ENCODE measurements at regions not wholly inside any gene's neighbourhood (a gene's known extent, or its start where the extent isn't known, plus 50 kb on each side); places are given as distances from the start of the nearest gene placed in this dataset.
"Not testable (repeated sequence)": the region's sequence is repeated elsewhere in the genome, so short reads cannot be mapped to it uniquely, and the experiment has no call there.

- ATAC-seq (no peak), DNase-seq (no peak)
These were observed 188.3 kb downstream of the ANKRD30B start for GRCh38 chr18:14936313-14936712.

- ATAC-seq (no peak), DNase-seq (no peak)
These were observed 189.3 kb downstream of the ANKRD30B start for GRCh38 chr18:14937271-14937670.

- DNase-seq, result no peak
- ATAC-seq, result no peak
These were observed 191.2 kb downstream of the ANKRD30B start for GRCh38 chr18:14939141-14939540.

GRCh38 chr18:14940106-14940505 lies 192.1 kb downstream of the ANKRD30B start:
- not testable (repeated sequence) for ATAC-seq, DNase-seq

- DNase-seq (no peak), ATAC-seq (no peak)
These were observed 192.8 kb downstream of the ANKRD30B start for GRCh38 chr18:14940735-14941134.

- DNase-seq (no peak), ATAC-seq (no peak)
These were observed 193.3 kb downstream of the ANKRD30B start for GRCh38 chr18:14941256-14941655.

GRCh38 chr18:14941792-14942191 lies 193.8 kb downstream of the ANKRD30B start:
- no peak for DNase-seq
- ATAC-seq, result no peak

- ATAC-seq (no peak), DNase-seq (no peak)
These were observed 194.3 kb downstream of the ANKRD30B start for GRCh38 chr18:14942275-14942674.

GRCh38 chr18:14943486-14943885 lies 195.5 kb downstream of the ANKRD30B start:
- ATAC-seq, result no peak
- DNase-seq, result no peak

GRCh38 chr18:14943967-14944636 lies 196.1 kb downstream of the ANKRD30B start:
- DNase-seq (no peak), ATAC-seq (no peak)

- ATAC-seq, result no peak
- DNase-seq, result no peak
These were observed 196.9 kb downstream of the ANKRD30B start for GRCh38 chr18:14944838-14945237.

GRCh38 chr18:14945286-14945685 lies 197.3 kb downstream of the ANKRD30B start:
- no peak for DNase-seq
- no peak for ATAC-seq

GRCh38 chr18:14945984-14946383 lies 198.0 kb downstream of the ANKRD30B start:
- ATAC-seq, result no peak
- DNase-seq, result no peak

- ATAC-seq, DNase-seq: not testable (repeated sequence)
These were observed 198.9 kb downstream of the ANKRD30B start for GRCh38 chr18:14946741-14947470.

GRCh38 chr18:14947482-14948162 lies 199.7 kb downstream of the ANKRD30B start:
- no peak for ATAC-seq
- DNase-seq, result no peak

- DNase-seq (no peak), ATAC-seq (no peak)
These were observed 200.2 kb downstream of the ANKRD30B start for GRCh38 chr18:14948163-14948540.

GRCh38 chr18:14949800-14950664 lies 202.1 kb downstream of the ANKRD30B start:
- DNase-seq (no peak), ATAC-seq (no peak)

GRCh38 chr18:14952444-14953077 lies 204.6 kb downstream of the ANKRD30B start:
- not testable (repeated sequence) for DNase-seq, ATAC-seq

GRCh38 chr18:14958701-14959100 lies 210.7 kb downstream of the ANKRD30B start:
- ATAC-seq, result no peak
- DNase-seq, result no peak

- no peak for ATAC-seq
These were observed 211.6 kb downstream of the ANKRD30B start for GRCh38 chr18:14959550-14959949.

GRCh38 chr18:14961991-14962390 lies 214.0 kb downstream of the ANKRD30B start:
- DNase-seq (no peak), ATAC-seq (no peak)

More at GRCh38 chr18:14959550-14959949, 211.6 kb downstream of the ANKRD30B start:
- DNase-seq, result no peak

GRCh38 chr18:14962626-14963025 lies 214.7 kb downstream of the ANKRD30B start:
- ATAC-seq, result no peak
- DNase-seq, result no peak

All from stimulated activated naive CD8-positive, alpha-beta T cell treated with anti-CD3 and anti-CD28 coated beads, Interleukin-15, Interleukin-2, amounts not matched to agents 100 U/mL and 50 U/mL, for 24 hours (primary cell).